ENCODE measurements at regions not wholly inside any gene's neighbourhood (a gene's known extent, or its start where the extent isn't known, plus 50 kb on each side); places are given as distances from the start of the nearest gene placed in this dataset.

- DNase-seq, result no peak
These were observed 259.8 kb upstream of the SALL3 start for GRCh38 chr18:78719821-78720220.

GRCh38 chr18:78720456-78721237 is 259.0 kb upstream of the SALL3 start:
- DNase-seq, result no peak

DNA sequence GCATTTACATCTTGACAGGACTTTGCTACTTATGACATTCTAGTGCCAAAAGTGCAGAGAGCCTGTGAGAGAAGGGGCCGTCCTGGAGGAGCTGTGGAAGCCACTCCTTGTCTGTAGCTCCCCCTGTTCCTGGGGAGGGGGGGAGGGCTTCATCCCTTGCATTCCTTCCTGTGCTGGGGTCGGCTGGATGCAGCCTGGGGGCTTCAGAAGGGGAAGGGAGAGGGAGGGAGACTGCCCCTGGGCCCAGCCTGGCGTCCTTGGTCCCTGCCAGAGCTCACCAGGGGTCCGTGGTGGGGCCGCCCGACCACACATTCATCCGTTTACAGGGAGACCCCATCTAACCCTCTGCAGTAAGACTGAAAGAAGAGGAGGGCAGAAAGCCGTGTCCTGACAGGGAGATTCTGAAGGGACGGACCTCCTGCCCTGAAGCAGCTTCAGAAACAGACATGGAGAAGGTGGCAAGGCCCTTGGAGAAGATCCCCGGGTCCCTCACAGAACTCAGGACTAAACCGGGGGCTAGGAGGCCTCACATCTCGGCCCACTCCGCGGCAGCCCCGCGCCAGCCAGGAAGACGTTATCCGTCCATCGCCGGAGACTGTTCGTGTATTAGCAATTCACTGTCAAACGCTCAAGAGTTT is 258.3 kb upstream of the SALL3 start:
- DNase-seq, result no peak

DNA sequence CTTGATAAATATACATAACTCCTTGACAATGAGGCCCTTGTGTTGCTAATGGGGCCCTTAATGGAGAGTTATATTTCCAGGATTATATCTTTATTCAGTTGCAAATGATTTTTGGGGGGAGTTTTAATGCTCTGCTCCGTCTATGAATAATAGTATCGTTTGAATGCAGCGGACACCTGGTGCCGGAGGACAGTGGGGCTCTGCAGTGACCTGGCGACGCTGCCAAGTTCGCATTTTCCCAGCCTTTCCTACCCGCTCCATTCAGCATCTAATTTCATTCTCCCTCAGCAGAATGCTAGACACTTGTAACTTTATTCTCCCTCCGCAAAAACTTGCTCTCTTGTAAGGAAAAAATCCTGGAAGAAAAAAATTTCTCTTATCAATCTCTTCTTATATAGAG is 257.6 kb upstream of the SALL3 start:
- no peak for DNase-seq

DNA sequence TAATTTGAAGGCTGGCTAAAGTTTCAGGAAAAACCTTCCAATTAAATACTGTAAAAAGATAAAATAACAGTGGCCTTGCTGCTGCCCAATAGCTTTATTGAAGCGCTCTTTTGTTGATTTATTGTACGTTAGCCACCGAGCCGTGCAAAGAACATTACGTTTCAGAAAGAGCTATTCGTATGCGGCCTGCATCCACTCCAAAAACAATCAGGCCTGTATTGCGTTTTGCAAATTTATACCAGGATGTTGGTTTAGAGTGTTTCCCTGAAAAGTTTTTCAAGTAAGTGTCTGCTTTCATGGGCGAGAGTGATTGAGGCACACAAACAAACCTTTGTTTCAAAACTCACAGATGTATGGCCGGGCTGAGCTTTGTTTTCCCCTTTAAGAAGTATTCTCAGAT is 257.2 kb upstream of the SALL3 start:
- DNase-seq, result no peak

GRCh38 chr18:78722929-78723710 is 256.5 kb upstream of the SALL3 start:
- no peak for DNase-seq

- DNase-seq, result no peak
These were observed 255.3 kb upstream of the SALL3 start for GRCh38 chr18:78724214-78724914.

DNA sequence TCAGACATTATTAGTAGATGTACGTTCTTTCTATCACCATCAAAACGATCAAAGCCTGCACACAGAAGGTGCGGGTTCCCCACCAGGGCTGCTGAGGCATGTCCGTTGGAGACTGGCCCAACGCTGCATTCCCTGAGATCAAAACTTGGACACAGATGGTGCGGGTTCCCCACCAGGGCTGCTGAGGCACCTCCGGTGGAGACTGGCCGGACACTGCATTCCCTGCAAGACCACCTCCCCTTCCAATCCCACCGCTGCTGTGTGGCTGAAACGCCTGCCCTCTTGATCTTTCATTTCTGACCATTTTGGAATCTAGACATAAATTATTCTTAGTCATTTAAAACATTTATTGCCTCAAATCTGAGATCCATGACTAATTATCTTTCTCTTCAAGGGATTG is 254.2 kb upstream of the SALL3 start:
- no peak for DNase-seq

DNA sequence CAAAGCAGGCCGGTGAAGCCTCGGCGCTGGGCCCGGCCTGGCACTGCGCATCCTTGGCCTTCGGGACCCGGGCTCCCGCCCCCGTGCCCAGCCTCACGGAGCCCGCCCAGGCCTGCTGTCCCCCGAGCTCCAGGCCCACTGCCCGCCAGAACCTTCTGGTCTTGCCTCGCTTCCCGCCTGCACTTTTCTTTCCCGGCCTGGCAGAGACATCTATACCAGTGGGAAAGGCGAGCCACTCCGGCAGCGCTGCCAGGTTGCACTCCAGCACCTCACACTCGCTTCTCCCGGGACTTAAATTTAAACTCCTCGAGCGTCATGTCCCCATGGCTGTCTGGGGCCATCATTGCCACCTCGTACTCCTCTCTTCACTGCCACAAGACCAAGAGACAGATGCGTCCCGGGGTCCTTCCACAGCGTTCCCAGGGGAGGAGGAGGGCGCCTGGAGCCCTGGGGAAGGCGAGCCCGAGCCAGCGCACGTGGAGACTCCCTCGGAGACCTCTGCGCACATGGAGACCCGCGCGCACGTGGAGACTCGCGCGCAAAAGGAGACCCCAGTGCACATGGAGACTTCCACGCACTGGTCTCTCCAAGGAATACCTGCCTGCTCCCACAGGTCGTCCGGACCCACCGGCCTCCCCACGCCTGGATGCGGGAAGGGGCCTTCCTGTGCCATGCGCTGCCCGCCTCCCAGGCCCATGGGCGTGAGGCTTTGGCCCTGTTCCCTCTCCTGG is 253.1 kb upstream of the SALL3 start:
- no peak for DNase-seq

- no peak for DNase-seq
These were observed 252.4 kb upstream of the SALL3 start for GRCh38 chr18:78727057-78727739.

DNA sequence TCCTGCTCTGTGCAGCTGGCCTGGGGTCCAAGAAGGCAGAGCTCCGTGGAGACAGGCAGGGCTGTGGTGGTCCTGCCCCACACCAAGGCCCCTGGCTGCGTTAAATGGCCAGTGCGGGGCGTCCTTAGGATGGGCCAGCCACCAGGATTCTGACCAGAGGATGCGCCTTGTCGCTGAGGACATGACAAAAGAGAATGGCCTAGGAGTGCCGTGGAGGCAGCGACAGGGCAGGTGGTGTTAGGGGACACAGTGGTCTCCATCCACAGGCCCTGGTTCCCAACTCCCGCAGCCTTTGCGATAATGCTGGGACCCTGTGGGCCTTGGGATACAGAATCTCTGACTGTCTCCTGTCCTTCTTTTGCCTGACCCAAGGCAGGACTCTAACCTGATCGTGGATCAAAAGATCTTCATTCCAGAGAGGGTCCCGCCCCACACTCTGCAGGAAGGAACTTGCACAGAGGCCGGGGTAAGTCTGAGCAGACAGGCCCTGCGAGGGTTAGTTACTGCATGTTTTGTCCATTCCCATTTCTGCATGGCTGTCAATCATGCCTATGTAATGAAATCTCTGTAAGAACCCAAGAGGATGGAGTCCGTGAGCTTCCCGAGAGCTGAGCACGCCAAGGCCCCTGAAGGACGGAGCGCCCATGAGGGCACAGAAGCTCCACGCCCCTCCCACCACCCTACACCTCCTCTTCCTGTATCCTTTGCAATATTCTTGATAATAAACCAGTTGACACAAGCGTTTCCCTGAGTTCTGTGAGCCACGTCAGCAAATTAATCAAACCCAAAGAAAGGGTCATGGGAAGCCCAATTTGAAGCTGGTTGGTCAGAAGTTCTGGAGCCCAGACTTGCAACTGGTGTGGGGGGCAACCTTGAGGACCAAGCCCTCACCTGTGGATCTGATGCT is 251.5 kb upstream of the SALL3 start:
- no peak for DNase-seq

GRCh38 chr18:78728784-78729467 is 250.7 kb upstream of the SALL3 start:
- DNase-seq, result no peak

GRCh38 chr18:78730546-78730945 is 249.1 kb upstream of the SALL3 start:
- DNase-seq, result no peak

- DNase-seq, result no peak
These were observed 248.6 kb upstream of the SALL3 start for GRCh38 chr18:78731016-78731397.

DNA sequence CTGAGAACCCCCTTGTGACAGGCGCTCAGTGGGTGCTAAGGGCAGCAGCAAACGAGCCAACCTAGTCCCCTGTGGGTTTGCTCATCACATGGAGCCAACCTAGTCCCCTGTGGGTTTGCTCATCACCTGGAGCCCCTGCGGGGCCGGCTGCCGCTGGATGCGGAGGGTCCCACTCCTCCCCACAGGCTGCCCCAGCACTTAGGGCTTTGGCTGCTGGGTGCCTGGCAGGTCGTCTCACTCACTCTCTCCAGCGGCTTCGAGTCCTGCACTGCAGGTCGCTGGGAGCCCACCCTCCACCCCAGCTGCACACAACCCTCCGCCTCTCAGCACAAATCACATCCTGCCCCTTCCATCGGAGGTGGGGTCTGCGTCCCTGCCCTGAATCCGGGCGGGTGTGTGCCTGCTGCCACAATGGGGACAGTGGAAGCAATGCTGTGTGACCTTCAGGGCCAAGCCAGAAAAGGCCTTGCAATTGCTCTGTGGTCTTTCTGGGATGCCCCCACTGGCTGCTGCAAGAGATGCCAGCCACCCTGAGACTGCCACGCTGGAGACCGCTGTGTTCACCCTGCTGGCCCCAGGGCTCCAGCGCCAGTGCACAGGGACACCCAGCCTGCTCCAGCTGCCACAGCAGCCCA is 248.1 kb upstream of the SALL3 start:
- DNase-seq, result no peak

GRCh38 chr18:78732273-78733210 is 247.1 kb upstream of the SALL3 start:
- DNase-seq, result no peak

GRCh38 chr18:78733762-78734613 is 245.6 kb upstream of the SALL3 start:
- no peak for DNase-seq

Measured in occipital lobe (tissue), 1 donor.